Caco-2 (cell line): ENCODE measurements at regions not wholly inside any gene's neighbourhood (a gene's known extent, or its start where the extent isn't known, plus 50 kb on each side); places are given as distances from the start of the nearest gene placed in this dataset.

Source experiments
- BruUV-seq: library from RNA; stranded (reverse); fragments of 400-500 nt; replicated peaks from 2 replicates; lab custom pipeline; 2021; lab: Mats Ljungman, UMichigan
- CTCF ChIA-PET: fragments of 300-600 bp; sonication (Branson Sonifier 250); formaldehyde crosslinking; loops from one replicate; lab custom pipeline; 2022; ENCODE audit warnings: antibody characterized with exemption; lab: Charles Lee
- POLR2A ChIA-PET: fragments of 300-600 bp; sonication (Branson Sonifier 250); formaldehyde crosslinking; loops from one replicate; lab custom pipeline; 2022; ENCODE audit warnings: antibody characterized with exemption; lab: Charles Lee
- DNase-seq, 2 experiments: peaks; one replicate each; pipeline versions ENCODE4 v3.0.0 to v3.0.0-alpha.2; 2020 to 2022
- H3K27me3 ChIP-seq: replicated peaks from 2 replicates; pipeline ENCODE4 v1.6.0; 2011; ENCODE audit warnings: low read length; ENCODE audit not compliant: control insufficient read depth, insufficient read depth
- H3K36me3 ChIP-seq: 2 replicates; pipeline ENCODE4 v1.5.1; 2011; ENCODE audit warnings: low read length; ENCODE audit not compliant: control insufficient read depth, insufficient read depth
- H3K4me1 ChIP-seq: fragments of 250-450 bp; sonication (Bioruptor Pico); 2 replicates; pipeline ENCODE4 v1.5.1; 2020; ENCODE audit warnings: mild to moderate bottlenecking
- H3K4me3 ChIP-seq: 2 replicates; pipeline ENCODE4 v1.5.1; 2011; ENCODE audit warnings: low read depth, mild to moderate bottlenecking, control low read depth, low read length
- H3K9me3 ChIP-seq: fragments of 250-450 bp; sonication (Bioruptor Pico); 2 replicates; pipeline ENCODE4 v1.5.1; 2020; ENCODE audit warnings: mild to moderate bottlenecking, moderate library complexity
- H3K27ac Mint-ChIP-seq: one replicate; pipeline ENCODE4 v1.8.0; 2022; ENCODE audit warnings: mixed read lengths; ENCODE audit not compliant: unreplicated experiment
- H3K27me3 Mint-ChIP-seq: one replicate; pipeline ENCODE4 v1.8.0; 2022; ENCODE audit warnings: mixed read lengths; ENCODE audit not compliant: insufficient read depth, unreplicated experiment
- H3K36me3 Mint-ChIP-seq: one replicate; pipeline ENCODE4 v1.8.0; 2022; ENCODE audit warnings: mild to moderate bottlenecking, mixed read lengths; ENCODE audit not compliant: insufficient read depth, unreplicated experiment
- H3K4me1 Mint-ChIP-seq: one replicate; pipeline ENCODE4 v1.8.0; 2022; ENCODE audit warnings: low read depth, mixed read lengths; ENCODE audit not compliant: unreplicated experiment
- H3K4me3 Mint-ChIP-seq: one replicate; pipeline ENCODE4 v1.8.0; 2022; ENCODE audit warnings: mild to moderate bottlenecking, moderate library complexity, mixed read lengths; ENCODE audit not compliant: unreplicated experiment
- H3K9me3 Mint-ChIP-seq: one replicate; pipeline ENCODE4 v1.8.0; 2022; ENCODE audit warnings: mixed read lengths; ENCODE audit not compliant: unreplicated experiment
- CTCF ChIP-seq, 2 experiments: fragments of 200-600 bp in 1 of 2; IDR thresholded peaks; 1 replicate in 1 of 2; 2 replicates in 1 of 2; pipeline versions ENCODE4 v1.5.1 to v1.8.0; 2011 to 2022; ENCODE audit warnings: antibody characterized with exemption in 1 of 2, control low read depth in 1 of 2, inconsistent platforms in 1 of 2, low read depth in 1 of 2, low read length in 1 of 2, mild to moderate bottlenecking in 1 of 2, moderate library complexity in 1 of 2; ENCODE audit not compliant: insufficient read depth in 1 of 2, severe bottlenecking in 1 of 2, unreplicated experiment in 1 of 2
- intact Hi-C: fragments of 100-400 bp; cut with micrococcal nuclease; formaldehyde crosslinking; loops from one replicate; pipeline ENCODE4 v1.10.0; 2022; ENCODE audit not compliant: unreplicated experiment

GRCh38 chr13:80133631-80134261, 207.2 kb downstream of the SPRY2 start:
- peak overlapping the region; percentile 74 for H3K4me3 Mint-ChIP-seq
- peaks cover 2% of the 10 kb centered on the region for H3K27me3 Mint-ChIP-seq
- Histone ChIP-seq H3K27me3 (no peaks in the 10 kb centered on the region), H3K9me3 (no peaks in the 10 kb centered on the region), H3K36me3 (no peaks in the 10 kb centered on the region), H3K4me3 (no peak overlapping the region), H3K4me1 (peaks cover 28% of the 10 kb centered on the region)
- ChIA-PET POLR2A (interaction anchor here (1.3 kb wide), 1 partner anchor 207 kb away, joined by 7 read pairs; the partner anchor contains the start of gene SPRY2), CTCF (interaction anchor here (1.2 to 1.6 kb wide), 2 partner anchors 11 to 207 kb away, joined by 4 to 5 read pairs; partner anchors contain the start of gene SPRY2)
- BruUV-seq, result no TSS peak
- no peaks in the 10 kb centered on the region for H3K36me3 Mint-ChIP-seq
- intact Hi-C loops, result loop anchor here (1.0 to 5.0 kb wide), 4 partner anchors 146 to 456 kb away; no protein-coding TSS in a partner anchor
- H3K9me3 Mint-ChIP-seq, result no peaks in the 10 kb centered on the region
- no peak for DNase-seq
- no peak for TF ChIP-seq CTCF (IDR thresholded peaks at IDR 0.05; ENCODE audit: insufficient read depth in 1 of 2, low read depth in 1 of 2, low read length in 1 of 2, severe bottlenecking in 1 of 2, unreplicated experiment in 1 of 2)
- peaks cover 24% of the 10 kb centered on the region for H3K4me1 Mint-ChIP-seq
- H3K27ac Mint-ChIP-seq, result peak overlapping the region; percentile 91

GRCh38 chr13:80132741-80133601, 208.0 kb downstream of the SPRY2 start:
- no peak for TF ChIP-seq CTCF (IDR thresholded peaks at IDR 0.05; ENCODE audit: insufficient read depth in 1 of 2, low read depth in 1 of 2, low read length in 1 of 2, severe bottlenecking in 1 of 2, unreplicated experiment in 1 of 2)
- Mint-ChIP-seq H3K27me3 (peaks cover 2% of the 10 kb centered on the region), H3K4me1 (peaks cover 24% of the 10 kb centered on the region), H3K4me3 (peak overlapping the region; percentile 74), H3K27ac (peak overlapping the region; percentile 91), H3K9me3 (no peaks in the 10 kb centered on the region), H3K36me3 (no peaks in the 10 kb centered on the region)
- H3K36me3 ChIP-seq, result no peaks in the 10 kb centered on the region
- DNase-seq, result peak; percentile 87 to 96
- H3K9me3 ChIP-seq, result no peaks in the 10 kb centered on the region
- CTCF ChIA-PET, result interaction anchor here (0.5 to 1.6 kb wide), 4 partner anchors 12 to 583 kb away, joined by 3 to 5 read pairs (median 4); partner anchors contain the start of gene SPRY2
- BruUV-seq, result no TSS peak
- H3K4me1 ChIP-seq, result peaks cover 28% of the 10 kb centered on the region
- no peaks in the 10 kb centered on the region for H3K27me3 ChIP-seq
- intact Hi-C loops, result loop anchor here (1.0 to 5.0 kb wide), 4 partner anchors 146 to 456 kb away; no protein-coding TSS in a partner anchor
- 0 out of 2 replicates have a peak overlapping the region, but pooled peaks have one; percentile 13 for H3K4me3 ChIP-seq
- POLR2A ChIA-PET, result interaction anchor here (0.6 to 1.3 kb wide), 2 partner anchors 208 to 334 kb away, joined by 3 to 7 read pairs; partner anchors contain the start of gene SPRY2

GRCh38 chr13:80131204-80131603, 209.7 kb downstream of the SPRY2 start:
- CTCF ChIA-PET, result no interaction called here
- Mint-ChIP-seq H3K36me3 (no peaks in the 10 kb centered on the region), H3K27me3 (peaks cover 2% of the 10 kb centered on the region), H3K4me3 (peak overlapping the region; percentile 22), H3K27ac (no peak overlapping the region), H3K4me1 (peaks cover 24% of the 10 kb centered on the region), H3K9me3 (no peaks in the 10 kb centered on the region)
- H3K27me3 ChIP-seq, result no peaks in the 10 kb centered on the region
- peak; percentile 72 to 84 for DNase-seq
- H3K9me3 ChIP-seq, result no peaks in the 10 kb centered on the region
- no peak for TF ChIP-seq CTCF (IDR thresholded peaks at IDR 0.05; ENCODE audit: insufficient read depth in 1 of 2, low read depth in 1 of 2, low read length in 1 of 2, severe bottlenecking in 1 of 2, unreplicated experiment in 1 of 2)
- H3K4me3 ChIP-seq, result no peak overlapping the region
- intact Hi-C loops, result loop anchor here (5.0 kb wide), 2 partner anchors 144 to 454 kb away; no protein-coding TSS in a partner anchor
- BruUV-seq, result no TSS peak
- H3K36me3 ChIP-seq, result no peaks in the 10 kb centered on the region
- POLR2A ChIA-PET, result interaction anchor here (0.5 kb wide), 1 partner anchor 47 kb away, joined by 3 read pairs; no protein-coding TSS in a partner anchor
- peaks cover 28% of the 10 kb centered on the region for H3K4me1 ChIP-seq
